ENCODE measurements at regions not wholly inside any gene's neighbourhood (a gene's known extent, or its start where the extent isn't known, plus 50 kb on each side); places are given as distances from the start of the nearest gene placed in this dataset.

GRCh38 chr16:26777821-26778220 lies 288.9 kb upstream of the C16orf82 start:
- no peak overlapping the region for H3K4me3 ChIP-seq (replicated peaks; ENCODE audit: low read depth, low read length)
- DNase-seq (ENCODE audit: extremely low read depth, low read depth), result no peak
- no peak for TF ChIP-seq CTCF (IDR thresholded peaks at IDR 0.05; ENCODE audit: low read depth, low read length, missing control alignments)

- TF ChIP-seq CTCF (IDR thresholded peaks at IDR 0.05; ENCODE audit: low read depth, low read length, missing control alignments), result no peak
- no peak overlapping the region for H3K4me3 ChIP-seq (replicated peaks; ENCODE audit: low read depth, low read length)
- no peak for DNase-seq (ENCODE audit: extremely low read depth, low read depth)
Measured at GRCh38 chr16:26787924-26788323, 278.8 kb upstream of the C16orf82 start.

GRCh38 chr16:26791169-26791568 lies 275.6 kb upstream of the C16orf82 start:
- no peak for DNase-seq (ENCODE audit: extremely low read depth, low read depth)
- no peak for TF ChIP-seq CTCF (IDR thresholded peaks at IDR 0.05; ENCODE audit: low read depth, low read length, missing control alignments)
- H3K4me3 ChIP-seq (replicated peaks; ENCODE audit: low read depth, low read length), result no peak overlapping the region

GRCh38 chr16:26795184-26795583 lies 271.5 kb upstream of the C16orf82 start:
- no peak for DNase-seq (ENCODE audit: extremely low read depth, low read depth)
- H3K4me3 ChIP-seq (replicated peaks; ENCODE audit: low read depth, low read length), result no peak overlapping the region
- TF ChIP-seq CTCF (IDR thresholded peaks at IDR 0.05; ENCODE audit: low read depth, low read length, missing control alignments), result no peak

GRCh38 chr16:26801628-26802027 lies 265.1 kb upstream of the C16orf82 start:
- no peak overlapping the region for H3K4me3 ChIP-seq (replicated peaks; ENCODE audit: low read depth, low read length)
- DNase-seq (ENCODE audit: extremely low read depth, low read depth), result no peak
- no peak for TF ChIP-seq CTCF (IDR thresholded peaks at IDR 0.05; ENCODE audit: low read depth, low read length, missing control alignments)

GRCh38 chr16:26802440-26802839 lies 264.3 kb upstream of the C16orf82 start:
- TF ChIP-seq CTCF (IDR thresholded peaks at IDR 0.05; ENCODE audit: low read depth, low read length, missing control alignments), result no peak

GRCh38 chr16:26802965-26803364 lies 263.8 kb upstream of the C16orf82 start:
- DNase-seq (ENCODE audit: extremely low read depth, low read depth), result no peak

More at GRCh38 chr16:26802440-26802839, 264.3 kb upstream of the C16orf82 start:
- no peak for DNase-seq (ENCODE audit: extremely low read depth, low read depth)
- H3K4me3 ChIP-seq (replicated peaks; ENCODE audit: low read depth, low read length), result no peak overlapping the region

More at GRCh38 chr16:26802965-26803364, 263.8 kb upstream of the C16orf82 start:
- TF ChIP-seq CTCF (IDR thresholded peaks at IDR 0.05; ENCODE audit: low read depth, low read length, missing control alignments), result no peak
- H3K4me3 ChIP-seq (replicated peaks; ENCODE audit: low read depth, low read length), result no peak overlapping the region

Data from HFF-Myc (cell line).